Caco-2 (cell line): ENCODE measurements at regions not wholly inside any gene's neighbourhood (a gene's known extent, or its start where the extent isn't known, plus 50 kb on each side); places are given as distances from the start of the nearest gene placed in this dataset.

ENCODE experiments used
- BruUV-seq: library from RNA; stranded (reverse); fragments of 400-500 nt; replicated peaks from 2 replicates; lab custom pipeline; 2021; lab: Mats Ljungman, UMichigan
- CTCF ChIA-PET: fragments of 300-600 bp; sonication (Branson Sonifier 250); formaldehyde crosslinking; loops from one replicate; lab custom pipeline; 2022; ENCODE audit warnings: antibody characterized with exemption; lab: Charles Lee
- POLR2A ChIA-PET: fragments of 300-600 bp; sonication (Branson Sonifier 250); formaldehyde crosslinking; loops from one replicate; lab custom pipeline; 2022; ENCODE audit warnings: antibody characterized with exemption; lab: Charles Lee
- DNase-seq, 2 experiments: peaks; one replicate each; pipeline versions ENCODE4 v3.0.0 to v3.0.0-alpha.2; 2020 to 2022
- H3K27me3 ChIP-seq: replicated peaks from 2 replicates; pipeline ENCODE4 v1.6.0; 2011; ENCODE audit warnings: low read length; ENCODE audit not compliant: control insufficient read depth, insufficient read depth
- H3K36me3 ChIP-seq: 2 replicates; pipeline ENCODE4 v1.5.1; 2011; ENCODE audit warnings: low read length; ENCODE audit not compliant: control insufficient read depth, insufficient read depth
- H3K4me1 ChIP-seq: fragments of 250-450 bp; sonication (Bioruptor Pico); 2 replicates; pipeline ENCODE4 v1.5.1; 2020; ENCODE audit warnings: mild to moderate bottlenecking
- H3K4me3 ChIP-seq: 2 replicates; pipeline ENCODE4 v1.5.1; 2011; ENCODE audit warnings: low read depth, mild to moderate bottlenecking, control low read depth, low read length
- H3K9me3 ChIP-seq: fragments of 250-450 bp; sonication (Bioruptor Pico); 2 replicates; pipeline ENCODE4 v1.5.1; 2020; ENCODE audit warnings: mild to moderate bottlenecking, moderate library complexity
- H3K27ac Mint-ChIP-seq: one replicate; pipeline ENCODE4 v1.8.0; 2022; ENCODE audit warnings: mixed read lengths; ENCODE audit not compliant: unreplicated experiment
- H3K27me3 Mint-ChIP-seq: one replicate; pipeline ENCODE4 v1.8.0; 2022; ENCODE audit warnings: mixed read lengths; ENCODE audit not compliant: insufficient read depth, unreplicated experiment
- H3K36me3 Mint-ChIP-seq: one replicate; pipeline ENCODE4 v1.8.0; 2022; ENCODE audit warnings: mild to moderate bottlenecking, mixed read lengths; ENCODE audit not compliant: insufficient read depth, unreplicated experiment
- H3K4me1 Mint-ChIP-seq: one replicate; pipeline ENCODE4 v1.8.0; 2022; ENCODE audit warnings: low read depth, mixed read lengths; ENCODE audit not compliant: unreplicated experiment
- H3K4me3 Mint-ChIP-seq: one replicate; pipeline ENCODE4 v1.8.0; 2022; ENCODE audit warnings: mild to moderate bottlenecking, moderate library complexity, mixed read lengths; ENCODE audit not compliant: unreplicated experiment
- H3K9me3 Mint-ChIP-seq: one replicate; pipeline ENCODE4 v1.8.0; 2022; ENCODE audit warnings: mixed read lengths; ENCODE audit not compliant: unreplicated experiment
- CTCF ChIP-seq, 2 experiments: fragments of 200-600 bp in 1 of 2; IDR thresholded peaks; 1 replicate in 1 of 2; 2 replicates in 1 of 2; pipeline versions ENCODE4 v1.5.1 to v1.8.0; 2011 to 2022; ENCODE audit warnings: antibody characterized with exemption in 1 of 2, control low read depth in 1 of 2, inconsistent platforms in 1 of 2, low read depth in 1 of 2, low read length in 1 of 2, mild to moderate bottlenecking in 1 of 2, moderate library complexity in 1 of 2; ENCODE audit not compliant: insufficient read depth in 1 of 2, severe bottlenecking in 1 of 2, unreplicated experiment in 1 of 2
- intact Hi-C: fragments of 100-400 bp; cut with micrococcal nuclease; formaldehyde crosslinking; loops from one replicate; pipeline ENCODE4 v1.10.0; 2022; ENCODE audit not compliant: unreplicated experiment

- CTCF ChIA-PET: no interaction called here
- Histone ChIP-seq H3K4me3 (no peak overlapping the region), H3K9me3 (no peaks in the 10 kb centered on the region; the same call in 1 of the 2 replicates), H3K36me3 (no peaks in the 10 kb centered on the region), H3K27me3 (no peaks in the 10 kb centered on the region; the same call in 1 of the 2 replicates), H3K4me1 (peaks cover 13% of the 10 kb centered on the region; the same call in 1 of the 2 replicates)
- no peak for TF ChIP-seq CTCF (IDR thresholded peaks at IDR 0.05; ENCODE audit: insufficient read depth in 1 of 2, low read depth in 1 of 2, low read length in 1 of 2, severe bottlenecking in 1 of 2, unreplicated experiment in 1 of 2)
- intact Hi-C loops: loop anchor here (10.0 kb wide), 1 partner anchor 278 kb away; no protein-coding TSS in a partner anchor
- H3K27ac Mint-ChIP-seq: no peak overlapping the region
- BruUV-seq: no TSS peak
- H3K36me3 Mint-ChIP-seq: no peaks in the 10 kb centered on the region
- no peaks in the 10 kb centered on the region for H3K27me3 Mint-ChIP-seq
- no peak for DNase-seq
- peaks cover 15% of the 10 kb centered on the region for H3K4me1 Mint-ChIP-seq
- POLR2A ChIA-PET: no interaction called here
- no peak overlapping the region for H3K4me3 Mint-ChIP-seq
- peaks cover 21% of the 10 kb centered on the region for H3K9me3 Mint-ChIP-seq
Observed at GRCh38 chr2:6212491-6212890, 520.3 kb downstream of the SOX11 start.

- Mint-ChIP-seq H3K27ac (no peak overlapping the region), H3K4me3 (no peak overlapping the region), H3K36me3 (no peaks in the 10 kb centered on the region), H3K27me3 (no peaks in the 10 kb centered on the region), H3K9me3 (peaks cover 19% of the 10 kb centered on the region), H3K4me1 (peaks cover 14% of the 10 kb centered on the region)
- ChIA-PET CTCF (no interaction called here), POLR2A (no interaction called here)
- no TSS peak for BruUV-seq
- Histone ChIP-seq H3K36me3 (no peaks in the 10 kb centered on the region), H3K27me3 (no peaks in the 10 kb centered on the region; the same call in 1 of the 2 replicates), H3K4me3 (no peak overlapping the region), H3K9me3 (no peaks in the 10 kb centered on the region; the same call in 1 of the 2 replicates), H3K4me1 (peaks cover 13% of the 10 kb centered on the region; the same call in 1 of the 2 replicates)
- intact Hi-C loops: loop anchor here (10.0 kb wide), 1 partner anchor 278 kb away; no protein-coding TSS in a partner anchor
- DNase-seq: no peak
- TF ChIP-seq CTCF (IDR thresholded peaks at IDR 0.05; ENCODE audit: insufficient read depth in 1 of 2, low read depth in 1 of 2, low read length in 1 of 2, severe bottlenecking in 1 of 2, unreplicated experiment in 1 of 2): no peak
Observed at GRCh38 chr2:6213056-6213780, 521.0 kb downstream of the SOX11 start.

DNA sequence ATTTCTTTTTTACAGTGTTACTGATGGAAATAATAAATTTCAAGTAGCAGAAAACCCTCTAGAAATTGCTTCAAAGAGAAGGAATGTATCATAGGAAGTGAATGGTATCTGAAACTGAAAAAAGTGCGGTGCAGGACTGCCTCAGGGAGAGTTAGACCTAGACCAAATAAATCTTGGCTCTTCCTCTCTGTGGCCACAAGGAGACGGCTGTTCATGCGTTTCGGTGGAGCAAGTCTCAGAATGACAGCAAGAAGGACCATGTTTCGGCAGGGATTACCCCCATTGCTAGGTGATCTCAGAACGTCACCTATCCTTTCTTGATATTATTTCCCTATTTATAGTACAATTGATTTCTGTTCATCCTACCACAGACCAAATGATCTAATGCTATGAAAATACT lies 522.3 kb downstream of the SOX11 start:
- H3K27me3 Mint-ChIP-seq: no peaks in the 10 kb centered on the region
- CTCF ChIA-PET: no interaction called here
- peaks cover 10% of the 10 kb centered on the region; the same call in 1 of the 2 replicates for H3K4me1 ChIP-seq
- no peaks in the 10 kb centered on the region for H3K36me3 Mint-ChIP-seq
- no peak overlapping the region for H3K4me3 Mint-ChIP-seq
- no peaks in the 10 kb centered on the region for H3K36me3 ChIP-seq
- POLR2A ChIA-PET: no interaction called here
- peaks cover 9% of the 10 kb centered on the region for H3K9me3 Mint-ChIP-seq
- no peak for TF ChIP-seq CTCF (IDR thresholded peaks at IDR 0.05; ENCODE audit: insufficient read depth in 1 of 2, low read depth in 1 of 2, low read length in 1 of 2, severe bottlenecking in 1 of 2, unreplicated experiment in 1 of 2)
- no peaks in the 10 kb centered on the region; the same call in 1 of the 2 replicates for H3K9me3 ChIP-seq
- DNase-seq: no peak
- intact Hi-C loops: loop anchor here (10.0 kb wide), 1 partner anchor 280 kb away; no protein-coding TSS in a partner anchor
- H3K27me3 ChIP-seq: no peaks in the 10 kb centered on the region
- peaks cover 6% of the 10 kb centered on the region for H3K4me1 Mint-ChIP-seq
- H3K4me3 ChIP-seq: no peak overlapping the region
- no TSS peak for BruUV-seq
- no peak overlapping the region for H3K27ac Mint-ChIP-seq
